Activated naive CD8-positive, alpha-beta T cell treated with anti-CD3 and anti-CD28 coated beads for 36 hours (primary cell): ENCODE measurements at regions not wholly inside any gene's neighbourhood (a gene's known extent, or its start where the extent isn't known, plus 50 kb on each side); places are given as distances from the start of the nearest gene placed in this dataset.

Source experiments
- DNase-seq: peaks from one replicate; pipeline ENCODE4 v3.0.0; 2021
- H3K27ac Mint-ChIP-seq: one replicate; pipeline ENCODE4 v1.8.0; 2022; ENCODE audit warnings: mild to moderate bottlenecking, moderate library complexity, mixed read lengths
- H3K27me3 Mint-ChIP-seq: one replicate; pipeline ENCODE4 v1.8.0; 2022; ENCODE audit warnings: mild to moderate bottlenecking, mixed read lengths
- H3K36me3 Mint-ChIP-seq: one replicate; pipeline ENCODE4 v1.8.0; 2021; ENCODE audit warnings: mild to moderate bottlenecking, mixed read lengths
- H3K4me1 Mint-ChIP-seq: one replicate; pipeline ENCODE4 v1.8.0; 2021; ENCODE audit warnings: mixed read lengths
- H3K4me3 Mint-ChIP-seq: one replicate; pipeline ENCODE4 v1.8.0; 2022; ENCODE audit warnings: mild to moderate bottlenecking, moderate library complexity, mixed read lengths
- H3K9me3 Mint-ChIP-seq: one replicate; pipeline ENCODE4 v1.8.0; 2022; ENCODE audit warnings: mixed read lengths

GRCh38 chr2:34099377-34099776 lies 500.3 kb upstream of the FAM98A start:
- Mint-ChIP-seq H3K27ac (no peak overlapping the region), H3K36me3 (no peaks in the 10 kb centered on the region), H3K27me3 (no peaks in the 10 kb centered on the region), H3K9me3 (no peaks in the 10 kb centered on the region), H3K4me1 (no peaks in the 10 kb centered on the region), H3K4me3 (no peak overlapping the region)
- DNase-seq = no peak

- no peak for DNase-seq
- H3K9me3 Mint-ChIP-seq = no peaks in the 10 kb centered on the region
- no peaks in the 10 kb centered on the region for H3K36me3 Mint-ChIP-seq
- H3K27me3 Mint-ChIP-seq = no peaks in the 10 kb centered on the region
- H3K4me1 Mint-ChIP-seq = no peaks in the 10 kb centered on the region
- H3K4me3 Mint-ChIP-seq = no peak overlapping the region
- no peak overlapping the region for H3K27ac Mint-ChIP-seq
These were observed 499.2 kb upstream of the FAM98A start for GRCh38 chr2:34098256-34098655.

- H3K27ac Mint-ChIP-seq = no peak overlapping the region
- no peaks in the 10 kb centered on the region for H3K9me3 Mint-ChIP-seq
- peak; percentile 1 for DNase-seq
These were observed 497.6 kb upstream of the FAM98A start for GRCh38 chr2:34096562-34097171.

GRCh38 chr2:34093790-34094189 lies 494.7 kb upstream of the FAM98A start:
- Mint-ChIP-seq H3K27me3 (no peaks in the 10 kb centered on the region), H3K9me3 (no peaks in the 10 kb centered on the region), H3K4me3 (no peak overlapping the region), H3K4me1 (no peaks in the 10 kb centered on the region), H3K27ac (no peak overlapping the region), H3K36me3 (no peaks in the 10 kb centered on the region)
- no peak for DNase-seq

More at GRCh38 chr2:34096562-34097171, 497.6 kb upstream of the FAM98A start:
- Mint-ChIP-seq H3K4me1 (no peaks in the 10 kb centered on the region), H3K4me3 (no peak overlapping the region), H3K27me3 (no peaks in the 10 kb centered on the region), H3K36me3 (no peaks in the 10 kb centered on the region)

GRCh38 chr2:34070196-34070595 lies 471.1 kb upstream of the FAM98A start:
- Mint-ChIP-seq H3K4me1 (no peaks in the 10 kb centered on the region), H3K27me3 (no peaks in the 10 kb centered on the region), H3K9me3 (no peaks in the 10 kb centered on the region), H3K4me3 (no peak overlapping the region), H3K27ac (no peak overlapping the region), H3K36me3 (no peaks in the 10 kb centered on the region)
- no peak for DNase-seq

- Mint-ChIP-seq H3K9me3 (no peaks in the 10 kb centered on the region), H3K4me1 (no peaks in the 10 kb centered on the region), H3K36me3 (no peaks in the 10 kb centered on the region), H3K27ac (no peak overlapping the region), H3K4me3 (no peak overlapping the region), H3K27me3 (no peaks in the 10 kb centered on the region)
- DNase-seq = no peak
These were observed 470.5 kb upstream of the FAM98A start for GRCh38 chr2:34069604-34070003.

GRCh38 chr2:34050413-34050812 lies 451.3 kb upstream of the FAM98A start:
- Mint-ChIP-seq H3K36me3 (no peaks in the 10 kb centered on the region), H3K4me3 (no peak overlapping the region), H3K27me3 (no peaks in the 10 kb centered on the region), H3K27ac (no peak overlapping the region), H3K9me3 (no peaks in the 10 kb centered on the region), H3K4me1 (no peaks in the 10 kb centered on the region)
- no peak for DNase-seq

GRCh38 chr2:34045101-34045655 lies 446.1 kb upstream of the FAM98A start:
- Mint-ChIP-seq H3K9me3 (no peaks in the 10 kb centered on the region), H3K27ac (no peak overlapping the region), H3K4me1 (no peaks in the 10 kb centered on the region), H3K36me3 (no peaks in the 10 kb centered on the region), H3K27me3 (no peaks in the 10 kb centered on the region), H3K4me3 (no peak overlapping the region)
- no peak for DNase-seq

- no peak overlapping the region for H3K27ac Mint-ChIP-seq
These were observed 438.8 kb upstream of the FAM98A start for GRCh38 chr2:34037886-34038285.

GRCh38 chr2:34037157-34037556 lies 438.1 kb upstream of the FAM98A start:
- no peak for DNase-seq
- H3K36me3 Mint-ChIP-seq = no peaks in the 10 kb centered on the region
- no peaks in the 10 kb centered on the region for H3K4me1 Mint-ChIP-seq
- H3K4me3 Mint-ChIP-seq = no peak overlapping the region
- no peaks in the 10 kb centered on the region for H3K9me3 Mint-ChIP-seq
- no peak overlapping the region for H3K27ac Mint-ChIP-seq
- no peaks in the 10 kb centered on the region for H3K27me3 Mint-ChIP-seq

More at GRCh38 chr2:34037886-34038285, 438.8 kb upstream of the FAM98A start:
- no peaks in the 10 kb centered on the region for H3K27me3 Mint-ChIP-seq
- H3K36me3 Mint-ChIP-seq = no peaks in the 10 kb centered on the region
- DNase-seq = no peak
- no peak overlapping the region for H3K4me3 Mint-ChIP-seq
- no peaks in the 10 kb centered on the region for H3K9me3 Mint-ChIP-seq
- H3K4me1 Mint-ChIP-seq = no peaks in the 10 kb centered on the region

- Mint-ChIP-seq H3K36me3 (no peaks in the 10 kb centered on the region), H3K27me3 (no peaks in the 10 kb centered on the region), H3K4me3 (no peak overlapping the region), H3K9me3 (no peaks in the 10 kb centered on the region), H3K4me1 (no peaks in the 10 kb centered on the region), H3K27ac (no peak overlapping the region)
- DNase-seq = no peak
These were observed 432.0 kb upstream of the FAM98A start for GRCh38 chr2:34031097-34031496.

- H3K36me3 Mint-ChIP-seq = no peaks in the 10 kb centered on the region
- no peaks in the 10 kb centered on the region for H3K27me3 Mint-ChIP-seq
- DNase-seq = no peak
- H3K4me1 Mint-ChIP-seq = no peaks in the 10 kb centered on the region
- no peak overlapping the region for H3K27ac Mint-ChIP-seq
- H3K9me3 Mint-ChIP-seq = no peaks in the 10 kb centered on the region
- no peak overlapping the region for H3K4me3 Mint-ChIP-seq
These were observed 431.2 kb upstream of the FAM98A start for GRCh38 chr2:34030273-34030672.

- H3K36me3 Mint-ChIP-seq = no peaks in the 10 kb centered on the region
- no peaks in the 10 kb centered on the region for H3K27me3 Mint-ChIP-seq
- H3K27ac Mint-ChIP-seq = no peak overlapping the region
- H3K4me1 Mint-ChIP-seq = no peaks in the 10 kb centered on the region
- no peak for DNase-seq
- H3K9me3 Mint-ChIP-seq = no peaks in the 10 kb centered on the region
- H3K4me3 Mint-ChIP-seq = no peak overlapping the region
These were observed 430.0 kb upstream of the FAM98A start for GRCh38 chr2:34029073-34029472.

- H3K27ac Mint-ChIP-seq = no peak overlapping the region
- H3K36me3 Mint-ChIP-seq = no peaks in the 10 kb centered on the region
- DNase-seq = no peak
- no peaks in the 10 kb centered on the region for H3K4me1 Mint-ChIP-seq
- H3K9me3 Mint-ChIP-seq = no peaks in the 10 kb centered on the region
- no peak overlapping the region for H3K4me3 Mint-ChIP-seq
- no peaks in the 10 kb centered on the region for H3K27me3 Mint-ChIP-seq
These were observed 426.1 kb upstream of the FAM98A start for GRCh38 chr2:34025196-34025595.

- Mint-ChIP-seq H3K27ac (no peak overlapping the region), H3K9me3 (peaks cover 1% of the 10 kb centered on the region), H3K27me3 (no peaks in the 10 kb centered on the region), H3K36me3 (no peaks in the 10 kb centered on the region), H3K4me3 (no peak overlapping the region), H3K4me1 (no peaks in the 10 kb centered on the region)
- DNase-seq = peak; percentile 5
These were observed 413.7 kb upstream of the FAM98A start for GRCh38 chr2:34012715-34013302.

- DNase-seq = no peak
- Mint-ChIP-seq H3K4me3 (no peak overlapping the region), H3K27ac (no peak overlapping the region), H3K9me3 (peaks cover 1% of the 10 kb centered on the region), H3K27me3 (no peaks in the 10 kb centered on the region), H3K4me1 (no peaks in the 10 kb centered on the region), H3K36me3 (no peaks in the 10 kb centered on the region)
These were observed 412.6 kb upstream of the FAM98A start for GRCh38 chr2:34011684-34012083.
